H1 (cell line): ENCODE measurements at regions not wholly inside any gene's neighbourhood (a gene's known extent, or its start where the extent isn't known, plus 50 kb on each side); places are given as distances from the start of the nearest gene placed in this dataset.

Source experiments
- CTCF ChIP-seq, 3 experiments: IDR thresholded peaks; 1 replicate in 2 of 3; 2 replicates in 1 of 3; pipeline versions ENCODE4 v1.5.1 to v1.6.1; 2011; ENCODE audit warnings: low read length in 3 of 3, mild to moderate bottlenecking in 3 of 3, inconsistent platforms in 2 of 3, low read depth in 1 of 3, moderate library complexity in 1 of 3; ENCODE audit not compliant: insufficient read depth in 1 of 3; ENCODE audit errors: control extremely low read depth in 1 of 3
- RFX5 ChIP-seq: IDR thresholded peaks from 2 replicates; pipeline ENCODE4 v1.6.1; 2011; ENCODE audit warnings: low read depth, low read length, improper control_type of control experiment, borderline replicate concordance
- SIRT6 ChIP-seq: IDR thresholded peaks from one replicate; pipeline ENCODE4 v1.7.1; 2012; ENCODE audit warnings: low read length, inconsistent platforms
- ZNF274 ChIP-seq: IDR thresholded peaks from 2 replicates; pipeline ENCODE4 v1.7.0; 2012; ENCODE audit warnings: low read length, borderline replicate concordance; ENCODE audit errors: extremely low read depth
- TF ChIP-seq, protein P1 (sequence below): IDR thresholded peaks from 2 replicates; pipeline ENCODE4 v1.6.1; 2012; ENCODE audit warnings: inconsistent platforms

DNA sequence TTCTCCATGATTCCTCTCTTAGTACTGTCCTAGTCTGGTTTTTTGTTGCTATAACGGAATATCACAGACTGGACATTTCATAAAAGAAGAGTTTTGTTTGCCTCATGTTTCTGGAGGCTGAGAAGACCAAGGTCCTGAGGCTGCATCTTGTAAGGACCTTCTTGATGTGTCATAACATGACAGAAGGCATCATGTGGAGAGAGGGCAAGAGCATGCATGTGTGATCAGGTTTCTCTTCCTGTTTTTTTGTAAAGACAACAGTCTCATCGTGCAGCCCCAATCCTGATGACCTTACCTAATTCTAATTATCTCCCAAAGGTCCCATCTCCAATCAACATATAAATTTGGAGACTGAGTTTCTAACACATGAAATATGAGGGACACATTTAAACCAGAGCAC, 108.4 kb downstream of the MSX2 start:
- TF ChIP-seq SIRT6 (no peak), RFX5 (no peak), ZNF274 (no peak), CTCF (IDR thresholded peaks at IDR 0.05; ENCODE audit: control extremely low read depth in 1 of 3, insufficient read depth in 1 of 3, low read depth in 1 of 3, low read length in 3 of 3) (no peak)
- TF ChIP-seq, protein P1, sequence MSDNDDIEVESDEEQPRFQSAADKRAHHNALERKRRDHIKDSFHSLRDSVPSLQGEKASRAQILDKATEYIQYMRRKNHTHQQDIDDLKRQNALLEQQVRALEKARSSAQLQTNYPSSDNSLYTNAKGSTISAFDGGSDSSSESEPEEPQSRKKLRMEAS: no peak
